IMR-90 (cell line): ENCODE measurements at regions not wholly inside any gene's neighbourhood (a gene's known extent, or its start where the extent isn't known, plus 50 kb on each side); places are given as distances from the start of the nearest gene placed in this dataset.

ENCODE experiments used
- ATAC-seq: fragments of 200-7000 bp; cut with Tn5 transposase; 2 replicates; pipeline ENCODE4 v1.9.1; 2020; ENCODE audit warnings: low read depth, mild to moderate bottlenecking, moderate library complexity
- BruUV-seq: library from RNA; stranded (reverse); fragments of 400-500 nt; replicated peaks from 2 replicates; lab custom pipeline; 2021; lab: Mats Ljungman, UMichigan
- CTCF ChIA-PET: fragments of 300-600 bp; formaldehyde crosslinking; extraction: SDS; loops from one replicate; lab custom pipeline; 2021; ENCODE audit warnings: antibody characterized with exemption; lab: Yijun Ruan, JAX
- POLR2A ChIA-PET: fragments of 300-600 bp; sonication (Branson Sonifier 250); formaldehyde crosslinking; loops from one replicate; lab custom pipeline; 2022; ENCODE audit warnings: antibody characterized with exemption; ENCODE audit not compliant: unreplicated experiment; lab: Charles Lee
- DNase-seq: peaks from one replicate; pipeline ENCODE4 v3.0.0; 2013
- H2AFZ ChIP-seq: replicated peaks from 2 replicates; pipeline ENCODE3; 2013; ENCODE audit warnings: low read length, mild to moderate bottlenecking; ENCODE audit not compliant: poor library complexity
- H2AK5ac ChIP-seq: 2 replicates; pipeline ENCODE4 v1.6.1; 2013; ENCODE audit warnings: low read depth, low read length, inconsistent platforms
- H2AK9ac ChIP-seq: replicated peaks from 2 replicates; pipeline ENCODE3; 2013; ENCODE audit warnings: mild to moderate bottlenecking, low read depth, low read length, moderate library complexity; ENCODE audit not compliant: poor library complexity
- H2BK120ac ChIP-seq: 2 replicates; pipeline ENCODE4 v1.6.1; 2013; ENCODE audit warnings: low read depth, low read length, inconsistent platforms
- H2BK15ac ChIP-seq: 3 replicates; pipeline ENCODE4 v1.6.1; 2013; ENCODE audit warnings: low read depth, low read length, inconsistent platforms
- H2BK20ac ChIP-seq: 2 replicates; pipeline ENCODE4 v1.6.1; 2013; ENCODE audit warnings: low read depth, mild to moderate bottlenecking, inconsistent platforms, low read length, moderate library complexity
- H2BK5ac ChIP-seq: 2 replicates; pipeline ENCODE4 v1.6.1; 2013; ENCODE audit warnings: mild to moderate bottlenecking, low read depth, low read length, inconsistent platforms; ENCODE audit not compliant: poor library complexity, severe bottlenecking
- H3K14ac ChIP-seq: replicated peaks from 2 replicates; pipeline ENCODE4 v1.6.1; 2013; ENCODE audit warnings: low read depth, low read length, inconsistent platforms
- H3K18ac ChIP-seq: 2 replicates; pipeline ENCODE4 v1.6.1; 2013; ENCODE audit warnings: low read depth, low read length, control low read depth
- H3K23ac ChIP-seq: 2 replicates; pipeline ENCODE4 v1.6.1; 2013; ENCODE audit warnings: low read depth, low read length, inconsistent platforms
- H3K27ac ChIP-seq: 2 replicates; pipeline ENCODE4 v1.5.1; 2013; ENCODE audit warnings: mild to moderate bottlenecking, control low read depth, low read length; ENCODE audit not compliant: insufficient read depth
- H3K27me3 ChIP-seq: 2 replicates; pipeline ENCODE4 v1.6.1; 2013; ENCODE audit warnings: low read length; ENCODE audit not compliant: control insufficient read depth, insufficient read depth
- H3K36me3 ChIP-seq: 2 replicates; pipeline ENCODE4 v1.6.1; 2013; ENCODE audit warnings: low read length, mixed read lengths; ENCODE audit not compliant: control insufficient read depth, insufficient read depth
- H3K4ac ChIP-seq: 2 replicates; pipeline ENCODE4 v1.6.1; 2013; ENCODE audit warnings: low read depth, low read length, inconsistent platforms
- H3K4me1 ChIP-seq: 2 replicates; pipeline ENCODE4 v1.6.1; 2013; ENCODE audit warnings: low read length, mixed read lengths; ENCODE audit not compliant: control insufficient read depth, insufficient read depth
- H3K4me2 ChIP-seq: 2 replicates; pipeline ENCODE4 v1.6.1; 2013; ENCODE audit warnings: low read depth, mild to moderate bottlenecking, control low read depth, low read length, moderate library complexity
- H3K4me3 ChIP-seq: 2 replicates; pipeline ENCODE4 v1.5.1; 2013; ENCODE audit warnings: low read depth, mild to moderate bottlenecking, control low read depth, low read length, moderate library complexity; ENCODE audit not compliant: insufficient read depth
- H3K56ac ChIP-seq: 2 replicates; pipeline ENCODE4 v1.6.1; 2013; ENCODE audit warnings: low read length, inconsistent platforms; ENCODE audit not compliant: insufficient read depth; ENCODE audit errors: extremely low read depth
- H3K79me1 ChIP-seq, 2 experiments: 2 replicates each; pipeline ENCODE4 v1.6.1; 2013; ENCODE audit warnings: low read length in 2 of 2, inconsistent platforms in 1 of 2, low read depth in 1 of 2
- H3K9ac ChIP-seq: 2 replicates; pipeline ENCODE4 v1.6.1; 2013; ENCODE audit warnings: low read depth, low read length, control low read depth
- H3K9me1 ChIP-seq: 2 replicates; pipeline ENCODE4 v1.6.1; 2013; ENCODE audit warnings: low read length, inconsistent platforms; ENCODE audit not compliant: insufficient read depth
- H3K9me3 ChIP-seq: 2 replicates; pipeline ENCODE4 v1.6.1; 2013; ENCODE audit warnings: low read length; ENCODE audit not compliant: control insufficient read depth, insufficient read depth
- H4K20me1 ChIP-seq: 2 replicates; pipeline ENCODE4 v1.6.1; 2013; ENCODE audit warnings: low read length, inconsistent platforms; ENCODE audit not compliant: insufficient read depth
- H4K5ac ChIP-seq: 2 replicates; pipeline ENCODE4 v1.6.1; 2013; ENCODE audit warnings: mild to moderate bottlenecking, low read depth, low read length, control low read depth
- H4K8ac ChIP-seq, 2 experiments: 2 replicates each; pipeline ENCODE4 v1.6.1; 2013; ENCODE audit warnings: low read depth in 2 of 2, low read length in 2 of 2, control low read depth in 1 of 2, inconsistent platforms in 1 of 2
- H4K91ac ChIP-seq: 2 replicates; pipeline ENCODE4 v1.6.1; 2013; ENCODE audit warnings: low read depth, low read length, inconsistent platforms; ENCODE audit not compliant: insufficient read depth
- CHD1 ChIP-seq: IDR thresholded peaks from 2 replicates; pipeline ENCODE4 v1.6.1; 2012; ENCODE audit warnings: low read depth, low read length, improper control_type of control experiment
- ELK1 ChIP-seq: fragments of 150-350 bp; IDR thresholded peaks from 2 replicates; pipeline ENCODE4 v1.6.1; 2016; ENCODE audit warnings: low read depth, mild to moderate bottlenecking, low read length, moderate library complexity, borderline replicate concordance
- NFE2L2 ChIP-seq: fragments of 150-350 bp; IDR thresholded peaks from 2 replicates; pipeline ENCODE4 v1.6.1; 2016; ENCODE audit warnings: low read depth, mild to moderate bottlenecking, low read length
- WGBS, 2 experiments: methylation state at CpG; one replicate each; pipeline versions ENCODE4 v1.1.5 to v1.1.7; 2013; ENCODE audit warnings: missing lambda C conversion rate in 2 of 2; ENCODE audit not compliant: insufficient read length in 1 of 2; ENCODE audit errors: extremely low coverage in 2 of 2; 5-methylcytosine and 5-hydroxymethylcytosine counted together
- dilution Hi-C: fragments of 300-500 bp; cut with HindIII; formaldehyde crosslinking; loops from one replicate; pipeline ENCODE4 v1.14.3; 2018; ENCODE audit warnings: low sequenced_read_pairs; ENCODE audit not compliant: unreplicated experiment
- in situ Hi-C: fragments of 300-500 bp; cut with MboI; formaldehyde crosslinking; loops from 3 replicates; pipeline ENCODE4 v1.14.3; 2019; ENCODE audit warnings: low sequenced_read_pairs, inconsistent platforms, mixed read lengths
- intact Hi-C: fragments of 100-400 bp; cut with micrococcal nuclease; formaldehyde crosslinking; loops from 2 replicates; pipeline ENCODE4 v1.10.0; 2022

GRCh38 chr19:30670562-30671366, 298.6 kb downstream of the ZNF536 start:
- intact Hi-C loops (no loop called here), dilution Hi-C loops (no loop called here), in situ Hi-C loops (loop anchor here (25.0 kb wide), 1 partner anchor 1892 kb away; no protein-coding TSS in a partner anchor)
- Histone ChIP-seq H4K5ac (no peak overlapping the region), H3K9ac (no peak overlapping the region), H3K9me1 (no peaks in the 10 kb centered on the region), H2AK9ac (no peak overlapping the region), H2AFZ (no peak overlapping the region), H2BK120ac (no peak overlapping the region), H4K91ac (no peak overlapping the region), H3K56ac (no peak overlapping the region), H3K9me3 (no peaks in the 10 kb centered on the region), H3K27me3 (no peaks in the 10 kb centered on the region; the same call in 1 of the 2 replicates), H3K23ac (no peak overlapping the region), H3K27ac (no peak overlapping the region), H3K4me1 (no peaks in the 10 kb centered on the region), H3K4ac (no peak overlapping the region), H3K14ac (no peak overlapping the region), H2BK15ac (no peak overlapping the region), H4K20me1 (no peaks in the 10 kb centered on the region), H3K79me1 (no peaks in the 10 kb centered on the region), H3K36me3 (no peaks in the 10 kb centered on the region), H3K4me3 (no peak overlapping the region), H2BK20ac (no peak overlapping the region), H4K8ac (no peak overlapping the region), H3K18ac (no peak overlapping the region), H2BK5ac (no peak overlapping the region), H2AK5ac (no peak overlapping the region), H3K4me2 (no peak overlapping the region)
- DNase-seq (no peak), ATAC-seq (no peak)
- no TSS peak for BruUV-seq
- TF ChIP-seq CHD1 (no peak), NFE2L2 (no peak), ELK1 (no peak)
- ChIA-PET POLR2A (interaction anchor here (0.6 kb wide), 1 partner anchor 826 kb away, joined by 4 read pairs; no protein-coding TSS in a partner anchor), CTCF (no interaction called here)
- 80% methylated on average over 2 of the region's 17 CpGs; no CpG with 5 or more reads in 1 of the 2 experiments for WGBS, 2 experiments
